ENCODE measurements at regions not wholly inside any gene's neighbourhood (a gene's known extent, or its start where the extent isn't known, plus 50 kb on each side); places are given as distances from the start of the nearest gene placed in this dataset.

GRCh38 chr3:157844800-157845565, 261.2 kb downstream of the SHOX2 start:
- Histone ChIP-seq H3K4me1 (ENCODE audit: control insufficient read depth, extremely low read depth, insufficient read depth, low read length) (no peaks in the 10 kb centered on the region), H3K4me3 (ENCODE audit: control insufficient read depth in 2 of 3, extremely low read depth in 1 of 3, insufficient read depth in 2 of 3, low read depth in 1 of 3, low read length in 3 of 3) (no peak overlapping the region), H3K9me1 (ENCODE audit: control insufficient read depth, extremely low read depth, insufficient read depth, low read length) (no peaks in the 10 kb centered on the region), H2AFZ (ENCODE audit: control insufficient read depth, low read length) (no peak overlapping the region), H3K9ac (ENCODE audit: control insufficient read depth, extremely low read depth, insufficient read depth, low read length) (no peak overlapping the region), H3K4me2 (ENCODE audit: control insufficient read depth, extremely low read depth, insufficient read depth, low read depth, low read length) (no peak overlapping the region), H3K36me3 (ENCODE audit: control insufficient read depth in 2 of 2, extremely low read depth in 1 of 2, insufficient read depth in 2 of 2, low read length in 2 of 2) (no peaks in the 10 kb centered on the region), H3K27me3 (ENCODE audit: control insufficient read depth, extremely low read depth, insufficient read depth, low read length) (no peaks in the 10 kb centered on the region), H3K9me3 (ENCODE audit: control insufficient read depth, low read depth, low read length) (no peaks in the 10 kb centered on the region), H4K20me1 (ENCODE audit: control insufficient read depth, extremely low read depth, insufficient read depth, low read length) (no peaks in the 10 kb centered on the region), H3K79me2 (ENCODE audit: control insufficient read depth, insufficient read depth, low read length) (no peaks in the 10 kb centered on the region), H3K27ac (ENCODE audit: control insufficient read depth, insufficient read depth, low read length) (no peak overlapping the region)
- DNase-seq (ENCODE audit: low read depth, low spot score) (no peak), FAIRE-seq (no peak)
- dilution Hi-C loops (cut with MboI; ENCODE audit: extremely low pct_ligation_motif_present, low sequenced_read_pairs) = no loop called here
- no peak for TF ChIP-seq CTCF (optimal IDR thresholded peaks at IDR 0.05 in 1 of 3, IDR thresholded peaks at IDR 0.05 in 1 of 3, conservative IDR thresholded peaks at IDR 0.05 in 1 of 3; ENCODE audit: extremely low read depth in 1 of 3, insufficient read depth in 2 of 3, low read length in 3 of 3)
- TF ChIP-seq EZH2 (IDR thresholded peaks at IDR 0.05; ENCODE audit: low read length) = no peak

GRCh38 chr3:157844216-157844615, 262.0 kb downstream of the SHOX2 start:
- dilution Hi-C loops (cut with MboI; ENCODE audit: extremely low pct_ligation_motif_present, low sequenced_read_pairs) = no loop called here

More at GRCh38 chr3:157844216-157844615, 262.0 kb downstream of the SHOX2 start:
- H3K9ac ChIP-seq (ENCODE audit: control insufficient read depth, extremely low read depth, insufficient read depth, low read length) = no peak overlapping the region
- H3K9me3 ChIP-seq (ENCODE audit: control insufficient read depth, low read depth, low read length) = no peaks in the 10 kb centered on the region
- no peaks in the 10 kb centered on the region for H3K9me1 ChIP-seq (ENCODE audit: control insufficient read depth, extremely low read depth, insufficient read depth, low read length)
- H3K36me3 ChIP-seq (ENCODE audit: control insufficient read depth in 2 of 2, extremely low read depth in 1 of 2, insufficient read depth in 2 of 2, low read length in 2 of 2) = no peaks in the 10 kb centered on the region
- DNase-seq (ENCODE audit: low read depth, low spot score) (no peak), FAIRE-seq (no peak)
- no peak overlapping the region for H3K27ac ChIP-seq (ENCODE audit: control insufficient read depth, insufficient read depth, low read length)
- H3K4me2 ChIP-seq (ENCODE audit: control insufficient read depth, extremely low read depth, insufficient read depth, low read depth, low read length) = no peak overlapping the region
- H3K27me3 ChIP-seq (ENCODE audit: control insufficient read depth, extremely low read depth, insufficient read depth, low read length) = no peaks in the 10 kb centered on the region
- H2AFZ ChIP-seq (ENCODE audit: control insufficient read depth, low read length) = no peak overlapping the region
- no peaks in the 10 kb centered on the region for H3K79me2 ChIP-seq (ENCODE audit: control insufficient read depth, insufficient read depth, low read length)
- H4K20me1 ChIP-seq (ENCODE audit: control insufficient read depth, extremely low read depth, insufficient read depth, low read length) = no peaks in the 10 kb centered on the region
- H3K4me3 ChIP-seq (ENCODE audit: control insufficient read depth in 2 of 3, extremely low read depth in 1 of 3, insufficient read depth in 2 of 3, low read depth in 1 of 3, low read length in 3 of 3) = no peak overlapping the region
- no peaks in the 10 kb centered on the region for H3K4me1 ChIP-seq (ENCODE audit: control insufficient read depth, extremely low read depth, insufficient read depth, low read length)
- TF ChIP-seq CTCF (optimal IDR thresholded peaks at IDR 0.05 in 1 of 3, IDR thresholded peaks at IDR 0.05 in 1 of 3, conservative IDR thresholded peaks at IDR 0.05 in 1 of 3; ENCODE audit: extremely low read depth in 1 of 3, insufficient read depth in 2 of 3, low read length in 3 of 3) (no peak), EZH2 (IDR thresholded peaks at IDR 0.05; ENCODE audit: low read length) (no peak)
